HG02938 (cell line): ENCODE measurements at regions not wholly inside any gene's neighbourhood (a gene's known extent, or its start where the extent isn't known, plus 50 kb on each side); places are given as distances from the start of the nearest gene placed in this dataset.

Source experiments
- ATAC-seq: cut with Tn5 transposase; IDR thresholded peaks from one replicate; pipeline ENCODE4 v1.9.1; 2021; ENCODE audit warnings: mild to moderate bottlenecking, moderate library complexity; ENCODE audit not compliant: unreplicated experiment

DNA sequence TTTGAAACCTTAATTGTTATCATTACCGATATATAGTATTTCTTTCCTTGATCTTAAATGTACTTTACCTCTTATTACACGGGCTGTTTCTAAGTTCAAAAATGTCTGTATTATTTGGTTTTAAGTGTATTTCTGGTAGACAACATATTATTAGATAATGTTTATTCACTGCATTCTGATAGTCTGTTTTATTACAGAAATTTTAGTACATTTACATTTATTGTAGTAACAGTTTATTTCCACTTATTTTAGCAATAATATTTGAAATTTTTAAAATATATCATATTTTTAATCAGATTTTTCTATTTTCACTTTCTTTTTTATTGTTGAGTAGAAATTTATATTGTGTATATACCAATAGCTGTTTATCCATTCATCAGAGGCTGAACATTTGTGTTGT lies 1195.2 kb downstream of the TBC1D22A start:
- no peak for ATAC-seq

DNA sequence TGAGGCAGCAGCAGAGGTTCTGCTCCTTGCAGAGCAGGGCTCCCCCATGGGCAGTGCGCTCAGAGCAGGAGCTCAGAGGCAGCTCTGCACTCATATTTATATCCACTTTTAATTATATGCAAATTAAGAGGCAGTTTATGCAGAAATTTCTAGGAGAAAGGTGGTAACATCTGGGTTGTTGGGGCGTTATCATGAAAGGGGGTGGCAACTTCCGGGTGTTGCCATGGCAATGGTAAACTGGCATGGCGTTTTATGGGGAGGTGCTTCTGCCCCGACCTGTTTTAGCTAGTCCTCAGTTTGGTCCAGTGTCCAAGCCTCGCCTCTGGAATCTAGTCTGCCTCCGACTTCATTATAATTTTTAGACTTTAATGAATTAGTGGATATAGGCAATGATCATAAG lies 1191.7 kb downstream of the TBC1D22A start:
- ATAC-seq = no peak

DNA sequence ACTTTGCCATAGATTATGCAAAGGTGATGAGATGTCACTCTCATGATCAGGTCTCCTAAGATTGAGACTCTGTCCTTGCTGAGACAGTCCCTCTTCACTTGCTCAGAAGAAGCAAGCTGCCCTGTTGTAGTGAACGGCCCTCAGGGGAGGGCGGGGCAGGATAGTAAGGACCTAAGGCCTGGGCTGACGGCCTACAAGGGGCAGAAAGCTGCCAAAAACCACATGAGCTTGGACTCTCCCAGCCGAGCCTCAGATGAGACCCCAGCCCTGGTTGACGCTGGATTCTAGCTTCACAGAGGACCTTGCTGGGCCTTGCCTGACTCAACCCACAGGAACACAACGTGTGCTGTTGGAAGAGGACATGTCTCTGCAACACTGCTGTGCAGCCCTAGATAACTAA lies 1182.5 kb downstream of the TBC1D22A start:
- no peak for ATAC-seq

DNA sequence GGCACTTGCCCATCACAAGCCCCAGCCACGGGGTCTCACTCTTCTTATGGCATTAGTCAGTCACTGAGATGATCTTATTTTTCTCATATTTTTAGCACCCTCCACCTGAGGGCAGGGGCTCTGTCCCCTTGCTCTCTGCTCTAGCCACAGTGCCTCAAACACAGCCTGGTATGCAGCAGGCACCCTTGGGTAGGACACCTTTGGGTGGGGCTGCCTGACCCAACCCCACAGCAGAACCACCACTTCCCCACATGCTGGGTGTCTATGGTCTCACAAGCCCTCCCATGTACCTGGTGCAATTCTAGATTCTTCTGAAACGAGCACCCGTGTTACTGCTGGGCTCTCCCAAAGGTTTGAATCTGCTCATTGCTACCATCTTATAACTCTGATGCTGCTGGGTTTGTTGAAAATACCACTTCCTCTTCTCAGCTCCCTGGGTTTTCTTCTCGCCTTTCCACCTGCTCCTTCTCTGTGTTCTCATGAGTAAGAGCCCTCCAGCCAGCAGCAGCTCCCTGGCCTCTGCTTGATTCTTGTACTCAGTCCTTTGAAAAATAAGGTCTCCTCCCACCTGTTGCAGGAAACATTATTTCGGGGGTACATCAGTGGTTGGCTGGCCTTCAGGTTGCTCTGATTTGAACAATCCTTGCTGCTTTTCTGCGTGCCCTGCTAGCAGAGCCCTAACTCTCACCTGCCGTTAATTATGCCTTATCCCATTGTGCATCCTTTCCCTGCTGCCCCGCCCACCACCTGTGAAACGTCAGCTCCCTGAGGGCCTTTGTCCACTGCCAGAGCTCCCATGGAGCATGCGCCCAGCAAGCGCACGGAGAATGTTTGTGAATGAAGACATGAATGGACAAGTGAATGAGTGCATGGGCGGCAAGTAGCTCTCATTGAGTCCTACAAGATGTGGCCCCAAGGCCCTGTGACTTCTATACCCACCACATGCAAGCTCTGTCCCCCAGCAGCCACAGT lies 1181.6 kb downstream of the TBC1D22A start:
- ATAC-seq = no peak

DNA sequence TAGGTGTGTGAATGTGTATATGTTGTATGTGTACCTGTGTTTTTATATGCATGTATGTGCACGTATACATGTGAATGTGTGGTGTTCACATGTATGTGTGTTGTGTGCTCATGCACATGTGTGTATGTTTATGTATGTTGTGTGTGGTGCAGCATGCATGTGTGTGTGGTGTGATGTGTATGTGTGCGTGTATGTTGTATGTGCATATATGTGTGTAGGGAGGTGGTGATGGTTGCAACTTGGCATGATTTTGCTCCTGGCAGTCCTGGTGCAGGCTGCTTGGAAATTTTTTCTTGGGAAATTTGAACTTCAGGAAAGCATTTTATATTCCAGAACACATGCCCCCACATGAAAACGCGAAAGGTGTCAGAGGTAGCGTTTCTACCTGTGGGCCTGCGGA lies 1177.8 kb downstream of the TBC1D22A start:
- no peak for ATAC-seq

DNA sequence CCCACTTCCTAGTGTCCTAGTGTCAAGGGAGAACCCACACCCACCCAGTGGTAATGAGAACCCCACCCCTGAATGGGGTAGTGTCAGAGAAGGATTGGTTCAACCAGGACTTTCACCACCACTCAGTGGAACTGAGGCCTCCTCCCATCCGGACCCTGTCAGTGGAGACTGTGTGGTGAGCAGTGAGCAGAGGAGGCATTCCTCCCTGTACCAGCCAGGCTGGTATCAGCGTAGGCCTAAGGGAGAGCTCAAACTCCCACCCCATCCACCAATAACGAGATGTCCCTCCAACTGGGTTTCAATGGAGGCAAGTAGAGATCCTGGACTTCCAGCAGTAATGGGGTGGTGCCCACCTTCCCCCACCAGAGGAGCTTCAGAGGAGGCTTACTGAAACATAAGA lies 1171.4 kb downstream of the TBC1D22A start:
- ATAC-seq = no peak

DNA sequence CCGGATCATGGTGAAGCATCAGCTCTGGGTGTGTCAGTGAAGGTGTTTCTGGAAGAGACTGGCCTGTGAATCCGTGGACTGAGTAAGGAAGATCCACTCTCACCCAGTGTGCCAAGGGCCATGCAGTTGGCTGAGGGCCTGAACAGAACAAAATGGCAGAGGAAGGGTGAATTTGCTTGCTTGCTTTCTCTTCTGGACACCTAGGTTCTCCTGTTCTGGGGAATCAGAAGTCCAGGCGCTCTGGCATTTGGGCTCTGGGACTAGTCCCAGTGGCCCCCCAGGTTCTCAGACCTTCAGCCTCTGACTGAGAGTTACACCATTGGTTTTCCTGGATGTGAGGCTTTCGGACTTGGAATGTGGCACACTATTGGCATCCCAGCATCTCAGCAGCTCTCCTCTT lies 1170.8 kb downstream of the TBC1D22A start:
- ATAC-seq = no peak

DNA sequence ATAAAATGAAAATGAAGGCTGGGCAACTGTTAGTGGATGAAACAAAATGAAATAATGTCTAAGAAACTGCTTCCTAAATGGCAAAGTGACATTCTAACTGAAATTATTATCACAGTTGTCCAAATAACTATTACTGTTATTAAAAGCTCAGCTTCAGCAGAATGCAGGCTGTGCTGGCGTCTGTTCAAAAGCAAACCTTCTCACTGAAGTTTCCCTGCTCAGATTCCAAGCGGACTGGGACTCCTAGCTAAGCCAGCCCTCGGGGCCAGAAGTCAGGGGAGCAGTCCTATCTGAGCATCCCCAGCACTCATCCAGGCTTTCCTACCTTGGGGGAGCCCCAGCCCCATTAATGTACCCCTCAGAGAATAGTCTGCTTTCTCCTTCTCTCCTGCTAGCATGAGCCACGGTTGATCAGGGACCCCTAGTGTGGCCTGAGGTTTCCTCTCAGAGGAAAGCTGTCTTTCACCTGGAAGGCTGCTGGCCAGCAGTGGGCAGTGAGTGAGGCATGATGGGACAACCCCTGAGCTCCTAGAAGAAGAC lies 1167.3 kb downstream of the TBC1D22A start:
- ATAC-seq = no peak

DNA sequence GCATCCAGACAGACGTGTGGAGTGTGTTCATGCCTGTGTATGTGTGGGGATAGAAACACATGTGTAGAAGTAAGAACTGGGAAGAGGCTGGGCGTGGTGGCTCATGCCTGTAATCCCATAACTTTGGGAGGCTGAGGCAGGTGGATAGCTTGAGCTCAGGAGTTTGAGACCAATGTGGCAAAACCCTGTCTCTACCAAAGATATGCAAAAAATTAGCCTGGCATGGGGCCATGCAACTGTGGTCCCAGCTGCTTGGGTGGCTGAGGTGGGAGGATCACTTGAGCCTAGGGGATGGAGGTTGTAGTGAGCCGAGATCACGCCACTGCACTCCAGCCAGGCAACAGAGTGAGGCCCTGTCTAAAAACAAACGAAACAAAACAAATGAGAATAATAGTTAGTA lies 1166.6 kb downstream of the TBC1D22A start:
- ATAC-seq = no peak

DNA sequence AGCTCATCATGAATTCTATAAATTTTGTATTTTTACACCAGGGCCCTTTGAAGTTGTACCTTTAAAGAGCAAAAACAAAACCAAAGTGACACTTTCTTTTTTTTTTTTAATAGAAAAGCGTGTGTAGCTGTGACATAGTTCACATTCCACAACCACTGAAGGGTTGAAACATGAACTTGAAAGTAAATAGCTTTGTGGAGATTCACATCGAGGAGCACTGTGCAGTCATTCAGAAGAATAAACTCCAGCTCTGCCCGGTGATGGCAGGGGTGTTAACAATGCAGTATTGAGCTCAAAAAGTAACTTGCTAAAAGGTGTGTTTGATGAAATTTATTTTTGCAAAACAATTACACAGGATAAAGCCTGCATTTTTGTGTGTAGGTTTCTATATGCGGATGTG lies 1166.2 kb downstream of the TBC1D22A start:
- no peak for ATAC-seq

DNA sequence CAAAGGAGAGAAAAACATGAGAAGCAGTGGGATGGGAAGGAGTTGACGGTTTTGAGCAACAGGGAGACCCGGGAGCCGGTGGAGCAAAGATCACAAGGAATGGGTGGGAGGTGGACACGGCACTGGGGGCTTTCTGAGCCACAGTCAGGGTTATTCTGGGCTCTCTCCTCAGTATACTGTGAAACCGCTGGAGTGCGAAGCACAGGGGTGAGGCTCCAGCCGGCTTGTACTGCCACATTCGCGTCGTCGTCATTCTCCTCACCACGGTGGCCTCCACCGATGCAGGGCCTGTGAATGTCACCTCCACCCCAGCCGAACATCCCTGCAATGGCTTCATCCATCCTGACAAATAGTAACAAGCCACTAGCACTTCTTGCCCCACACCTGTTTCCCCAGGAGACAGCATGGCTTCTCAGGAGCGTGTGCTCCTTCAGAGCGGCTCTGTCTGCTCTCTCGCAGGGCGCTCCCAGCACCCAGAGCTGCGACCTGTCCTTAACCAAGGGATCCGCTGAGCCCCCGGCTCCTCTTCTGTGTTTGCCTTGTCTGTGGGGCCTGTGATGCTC lies 1165.3 kb downstream of the TBC1D22A start:
- ATAC-seq = no peak

DNA sequence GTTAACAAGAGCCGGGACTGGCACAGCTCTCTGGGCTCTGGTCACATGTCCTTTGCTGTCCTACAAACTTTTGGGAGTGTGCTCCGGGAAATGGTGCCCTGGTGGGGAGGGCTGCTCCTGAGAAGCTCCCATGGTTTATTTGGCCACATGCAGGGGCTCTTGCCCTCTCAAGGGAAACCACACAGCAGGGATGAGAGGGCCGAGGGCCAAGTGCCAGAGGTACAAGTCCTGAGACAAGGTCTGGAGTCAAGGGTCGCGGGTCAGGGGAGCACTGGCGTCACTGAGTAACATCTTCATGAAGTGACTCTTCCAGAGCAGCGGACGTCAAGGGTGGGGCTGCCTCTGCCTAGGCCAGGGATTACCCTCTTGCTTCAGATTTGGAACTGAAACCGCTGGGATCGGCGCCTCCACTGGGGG lies 1160.6 kb downstream of the TBC1D22A start:
- ATAC-seq = no peak

DNA sequence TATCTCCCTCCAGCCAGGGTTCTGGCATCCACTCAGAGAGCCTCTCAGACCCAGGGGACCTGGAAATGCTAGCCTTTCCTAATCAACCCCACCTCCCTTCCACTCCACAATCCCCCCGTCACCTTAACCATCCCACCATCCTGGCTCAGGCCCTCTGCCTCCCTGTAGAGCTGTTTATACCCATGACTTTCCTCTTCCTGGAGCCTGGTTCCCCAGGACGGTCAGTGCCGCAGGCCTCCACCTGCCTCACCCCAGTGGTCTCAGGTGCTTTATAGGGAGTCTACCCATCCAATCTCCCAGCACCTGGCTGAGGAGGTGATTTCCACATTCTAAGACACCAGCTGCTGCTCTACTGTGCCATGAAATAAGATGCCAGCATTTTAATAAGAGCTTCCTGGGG lies 1159.5 kb downstream of the TBC1D22A start:
- ATAC-seq = no peak

DNA sequence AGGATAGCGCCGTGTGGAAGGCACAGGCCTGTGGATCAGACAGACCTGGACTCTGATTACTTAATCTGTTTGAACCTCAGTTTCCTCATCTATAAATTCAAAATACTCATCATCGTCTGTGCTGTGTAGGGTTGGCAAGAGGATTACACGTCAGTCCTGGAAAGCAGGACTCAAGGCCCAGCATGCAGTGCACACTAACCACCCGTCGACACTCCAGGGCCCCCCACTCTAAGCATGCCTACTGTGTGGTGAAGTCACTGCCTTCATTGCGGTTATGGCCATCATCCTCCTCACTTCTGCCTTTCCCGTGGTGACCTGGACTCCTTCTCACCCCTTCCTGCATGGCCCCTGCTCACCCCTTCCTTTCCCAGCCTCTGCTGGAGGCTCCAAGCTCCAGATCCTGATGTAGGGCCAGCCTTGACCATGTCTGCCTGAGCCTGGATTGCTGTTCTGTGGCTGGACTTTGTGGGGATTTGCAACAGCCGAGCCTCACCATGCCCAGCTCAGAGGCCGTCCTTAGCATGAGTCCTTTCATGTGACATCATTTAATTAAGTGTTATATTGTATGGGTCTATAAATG lies 1158.0 kb downstream of the TBC1D22A start:
- ATAC-seq = no peak

DNA sequence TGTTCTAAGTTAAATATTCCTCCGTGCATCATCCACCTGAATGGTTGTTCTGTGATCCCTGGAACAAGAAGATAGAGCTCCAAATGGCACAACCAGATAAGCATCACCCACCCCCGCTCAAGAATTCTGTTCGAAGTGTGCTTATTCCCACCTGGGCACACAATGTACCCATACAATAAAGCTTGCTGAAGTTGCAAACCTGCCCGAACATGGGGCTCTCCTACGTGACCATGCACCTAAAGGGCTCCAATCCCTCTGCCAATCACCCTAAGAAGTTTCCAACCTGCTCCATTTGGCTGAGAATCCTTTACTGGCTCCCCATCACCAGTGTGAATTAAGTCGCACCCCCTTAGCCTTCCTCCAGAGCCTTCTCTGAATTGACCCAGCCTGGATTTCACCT lies 1157.4 kb downstream of the TBC1D22A start:
- ATAC-seq = no peak

DNA sequence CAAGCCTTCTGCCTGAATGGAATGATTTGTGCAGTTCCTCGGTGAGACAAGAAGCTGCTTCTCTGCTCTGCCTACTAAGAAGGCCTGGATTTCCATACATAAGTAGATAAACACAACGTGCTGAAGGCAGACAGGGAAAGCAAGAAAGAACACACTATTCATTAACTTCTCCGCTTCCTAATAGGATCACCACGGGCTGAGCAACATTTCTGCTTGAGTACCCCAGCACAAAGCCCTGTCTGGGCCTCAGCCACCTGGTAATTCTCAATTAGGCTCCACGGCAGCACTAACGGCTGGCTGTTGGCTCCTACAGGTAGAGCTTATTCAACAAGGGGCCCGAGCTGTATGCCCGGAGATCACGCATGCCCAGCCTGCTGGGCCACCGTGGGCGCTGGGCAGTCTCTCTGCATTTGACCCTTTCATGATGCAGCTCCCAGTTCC lies 1156.6 kb downstream of the TBC1D22A start:
- no peak for ATAC-seq

DNA sequence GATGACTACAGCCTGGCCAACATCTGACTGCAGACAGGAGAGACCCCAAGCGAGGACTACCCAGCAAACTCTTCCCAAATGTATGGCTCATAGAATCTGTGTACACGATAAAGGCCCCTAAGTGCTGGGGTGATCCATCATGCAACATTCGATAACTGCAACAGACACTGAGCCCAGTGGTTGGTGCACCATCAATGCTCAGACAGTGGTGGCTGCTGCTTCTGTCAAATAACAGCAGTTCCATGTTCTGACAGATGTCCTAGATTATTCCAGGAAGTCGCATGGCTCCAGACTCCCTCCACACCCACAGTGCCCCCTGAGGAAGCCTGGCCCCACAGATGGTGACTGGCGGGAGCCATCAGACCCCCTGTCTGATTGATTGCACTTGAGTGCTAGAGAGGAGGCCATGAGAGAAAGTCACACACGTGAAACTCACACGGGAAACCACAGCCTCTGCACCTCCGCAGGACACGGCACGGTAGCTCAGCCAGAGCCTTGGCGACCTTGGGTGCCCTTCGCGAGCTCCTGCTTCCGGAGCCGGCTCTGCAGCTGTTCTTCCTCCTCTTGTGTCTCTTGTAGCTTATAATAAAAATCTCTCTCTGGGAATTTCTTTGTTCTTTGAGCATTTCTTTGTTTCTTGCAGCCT lies 1155.9 kb downstream of the TBC1D22A start:
- no peak for ATAC-seq

DNA sequence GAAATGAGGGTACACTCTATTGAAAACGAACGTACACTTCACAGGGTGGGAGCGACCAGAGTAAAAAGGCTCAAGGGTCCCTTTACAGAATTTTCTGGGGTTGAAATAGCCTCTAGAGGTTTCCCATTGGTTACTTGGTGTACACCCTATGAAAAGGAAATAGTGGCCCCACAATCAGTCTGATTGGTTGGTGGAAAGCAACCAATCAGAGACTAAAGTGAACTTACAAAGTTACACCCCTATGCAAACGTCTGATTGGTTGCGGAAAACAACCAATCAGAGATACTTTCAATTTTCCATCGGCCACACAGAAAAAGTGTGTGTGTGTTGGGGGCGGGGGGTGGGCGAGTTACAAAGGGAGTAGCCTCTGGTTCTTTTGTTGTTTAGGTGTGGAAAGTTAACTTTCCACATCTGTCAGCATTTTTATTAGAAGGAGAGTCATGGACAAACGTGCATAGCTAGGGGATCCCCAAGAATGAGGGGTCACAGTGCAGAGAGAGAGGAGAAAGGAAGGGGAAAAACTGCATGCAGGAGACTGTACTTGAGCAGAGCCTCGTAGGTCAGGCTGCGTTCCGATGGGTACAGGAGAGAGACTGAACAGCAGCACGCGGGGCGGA lies 1152.1 kb downstream of the TBC1D22A start:
- ATAC-seq = no peak

DNA sequence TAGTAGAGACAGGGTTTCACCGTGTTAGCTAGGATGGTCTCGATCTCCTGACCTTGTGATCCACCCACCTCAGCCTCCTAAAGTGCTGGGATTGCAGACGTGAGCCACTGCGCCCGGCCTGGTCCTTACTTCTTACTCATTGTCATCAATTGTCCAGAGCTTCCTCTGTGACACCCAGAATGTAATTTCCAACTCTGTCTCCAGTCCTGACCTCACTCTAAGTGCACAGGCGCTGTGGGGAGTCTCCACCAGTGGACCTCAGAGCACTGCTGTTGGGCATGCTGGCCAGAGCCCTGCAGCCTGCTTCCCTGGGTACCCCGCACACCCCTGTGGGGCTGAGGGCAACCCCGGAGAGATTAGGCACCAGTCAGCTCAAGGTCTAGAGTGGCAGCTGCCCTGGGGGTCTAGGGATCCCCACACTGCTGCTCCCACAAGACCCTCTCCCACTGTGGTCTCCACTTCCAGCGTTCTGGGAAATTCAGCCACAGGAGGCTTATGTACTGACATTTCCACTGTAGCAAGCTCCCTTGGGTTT lies 1140.3 kb downstream of the TBC1D22A start:
- no peak for ATAC-seq

DNA sequence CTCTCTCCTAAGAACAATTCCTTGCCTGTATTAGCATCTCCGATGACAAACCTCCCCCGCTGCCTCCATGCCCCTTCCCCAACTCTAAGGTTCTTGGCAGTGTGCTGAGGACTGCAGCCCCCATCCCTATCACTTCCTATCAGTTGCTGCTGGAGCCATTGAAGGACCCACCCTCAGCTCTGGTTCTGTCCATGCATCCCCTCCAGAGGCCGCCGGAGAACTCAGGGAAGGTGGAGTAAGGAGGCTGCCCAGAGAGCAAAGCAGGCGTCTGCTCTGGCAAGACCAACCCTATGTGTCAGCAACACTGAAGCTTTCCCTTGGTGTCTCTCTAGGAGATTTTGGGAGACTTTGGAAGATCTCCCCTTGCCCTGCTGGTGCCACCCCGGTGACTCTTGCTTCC lies 1139.5 kb downstream of the TBC1D22A start:
- no peak for ATAC-seq

DNA sequence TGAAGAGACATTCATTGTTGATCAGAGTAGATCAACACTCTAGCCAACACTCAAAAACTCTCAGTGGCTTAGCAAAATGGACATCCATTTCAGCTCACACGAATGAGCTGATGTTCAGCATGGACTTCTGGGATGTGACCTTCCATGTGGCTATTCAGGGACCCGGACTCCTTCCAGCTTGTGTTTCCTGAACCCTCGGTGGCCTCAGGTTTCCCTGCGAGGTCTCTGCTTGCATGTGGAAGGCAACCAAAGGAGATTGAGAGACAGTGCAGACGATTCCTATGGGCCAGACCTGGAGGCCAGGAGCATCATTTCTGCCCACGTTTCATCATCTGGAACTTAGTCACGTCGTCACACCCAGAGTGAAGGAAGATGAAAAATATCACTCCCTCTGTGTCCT lies 1137.4 kb downstream of the TBC1D22A start:
- ATAC-seq = no peak
